SK-N-SH treated with all-trans-retinoic acid at 6 μM for 48 hours (cell line): ENCODE measurements at regions not wholly inside any gene's neighbourhood (a gene's known extent, or its start where the extent isn't known, plus 50 kb on each side); places are given as distances from the start of the nearest gene placed in this dataset.

ENCODE experiments used
- OSR1 ChIP-seq: fragments of 250-450 bp; sonication (Bioruptor Pico); IDR thresholded peaks from 2 replicates; pipeline ENCODE4 v1.8.0; 2022; ENCODE audit warnings: moderate library complexity, mild to moderate bottlenecking, inconsistent platforms
- PPARA ChIP-seq: fragments of 250-450 bp; sonication (Bioruptor Pico); IDR thresholded peaks from 2 replicates; pipeline ENCODE4 v1.5.0; 2020; ENCODE audit warnings: mild to moderate bottlenecking, borderline replicate concordance
- RARB ChIP-seq: fragments of 250-450 bp; sonication (Bioruptor Pico); IDR thresholded peaks from 2 replicates; pipeline ENCODE4 v1.8.0; 2021; ENCODE audit warnings: mild to moderate bottlenecking, moderate library complexity
- TCF4 ChIP-seq: fragments of 250-450 bp; sonication (Bioruptor Pico); IDR thresholded peaks from 2 replicates; pipeline ENCODE4 v1.8.0; 2021; ENCODE audit warnings: mild to moderate bottlenecking, moderate library complexity, borderline replicate concordance
- TOX ChIP-seq: fragments of 250-450 bp; sonication (Bioruptor Pico); IDR thresholded peaks from 2 replicates; pipeline ENCODE4 v1.8.0; 2021; ENCODE audit warnings: mild to moderate bottlenecking, moderate library complexity, borderline replicate concordance
- ZC3H10 ChIP-seq: fragments of 250-450 bp; sonication (Bioruptor Pico); IDR thresholded peaks from 2 replicates; pipeline ENCODE4 v1.5.1; 2021; ENCODE audit warnings: mild to moderate bottlenecking, moderate library complexity
- ZFP3 ChIP-seq: fragments of 250-450 bp; sonication (Bioruptor Pico); IDR thresholded peaks from 2 replicates; pipeline ENCODE4 v1.5.0; 2020; ENCODE audit warnings: mild to moderate bottlenecking, moderate library complexity
- ZFP30 ChIP-seq: fragments of 450-650 bp; formaldehyde crosslinking; IDR thresholded peaks from 2 replicates; pipeline ENCODE4 v1.5.0; 2022; ENCODE audit warnings: mild to moderate bottlenecking, moderate library complexity
- ZNF8 ChIP-seq: fragments of 450-650 bp; formaldehyde crosslinking; IDR thresholded peaks from 2 replicates; pipeline ENCODE4 v1.5.0; 2020; ENCODE audit warnings: mild to moderate bottlenecking, moderate library complexity
- TF ChIP-seq, protein P1 (sequence below): fragments of 250-450 bp; sonication (Bioruptor Pico); IDR thresholded peaks from 2 replicates; pipeline ENCODE4 v1.5.0; 2020; ENCODE audit warnings: mild to moderate bottlenecking, moderate library complexity
- TF ChIP-seq, protein P2 (sequence below): fragments of 250-450 bp; sonication (Bioruptor Pico); IDR thresholded peaks from 2 replicates; pipeline ENCODE4 v1.8.0; 2020; ENCODE audit warnings: mild to moderate bottlenecking, moderate library complexity, borderline replicate concordance
- TF ChIP-seq, protein P3 (sequence below): fragments of 250-450 bp; sonication (Bioruptor Pico); IDR thresholded peaks from 2 replicates; pipeline ENCODE4 v1.8.0; 2021; ENCODE audit warnings: low read depth, mild to moderate bottlenecking, moderate library complexity, borderline replicate concordance
- TF ChIP-seq, protein P4 (sequence below): fragments of 250-450 bp; sonication (Bioruptor Pico); IDR thresholded peaks from 2 replicates; pipeline ENCODE4 v1.5.1; 2020; ENCODE audit warnings: low read depth, mild to moderate bottlenecking, moderate library complexity

DNA sequence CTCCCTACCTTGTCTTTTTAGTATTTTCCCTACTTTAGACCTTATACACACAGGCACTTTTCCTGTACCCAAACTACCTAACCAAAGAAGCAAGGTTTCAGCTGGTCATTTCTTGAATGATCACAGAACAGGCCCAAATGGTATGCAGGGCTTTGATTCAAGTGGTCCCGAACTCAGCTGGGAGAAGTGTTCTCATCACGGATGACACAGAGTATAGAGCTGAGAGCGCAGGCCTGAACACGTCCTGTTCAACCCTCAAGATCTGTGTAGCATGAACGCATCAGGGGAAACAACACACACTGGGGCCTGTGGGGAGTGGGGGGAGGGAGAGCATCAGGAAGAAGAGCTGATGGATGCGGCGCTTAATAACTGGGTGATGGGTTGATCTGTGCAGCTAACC lies 318.2 kb downstream of the SFMBT2 start:
- TF ChIP-seq ZFP30 (CRISPR knock-in tag) (no peak), TCF4 (CRISPR knock-in tag) (no peak), TOX (no peak), ZFP3 (CRISPR knock-in tag) (no peak), ZNF8 (CRISPR knock-in tag) (no peak), OSR1 (CRISPR knock-in tag) (no peak), ZC3H10 (CRISPR knock-in tag) (no peak), RARB (CRISPR knock-in tag) (no peak), PPARA (no peak)
- TF ChIP-seq, protein P1, sequence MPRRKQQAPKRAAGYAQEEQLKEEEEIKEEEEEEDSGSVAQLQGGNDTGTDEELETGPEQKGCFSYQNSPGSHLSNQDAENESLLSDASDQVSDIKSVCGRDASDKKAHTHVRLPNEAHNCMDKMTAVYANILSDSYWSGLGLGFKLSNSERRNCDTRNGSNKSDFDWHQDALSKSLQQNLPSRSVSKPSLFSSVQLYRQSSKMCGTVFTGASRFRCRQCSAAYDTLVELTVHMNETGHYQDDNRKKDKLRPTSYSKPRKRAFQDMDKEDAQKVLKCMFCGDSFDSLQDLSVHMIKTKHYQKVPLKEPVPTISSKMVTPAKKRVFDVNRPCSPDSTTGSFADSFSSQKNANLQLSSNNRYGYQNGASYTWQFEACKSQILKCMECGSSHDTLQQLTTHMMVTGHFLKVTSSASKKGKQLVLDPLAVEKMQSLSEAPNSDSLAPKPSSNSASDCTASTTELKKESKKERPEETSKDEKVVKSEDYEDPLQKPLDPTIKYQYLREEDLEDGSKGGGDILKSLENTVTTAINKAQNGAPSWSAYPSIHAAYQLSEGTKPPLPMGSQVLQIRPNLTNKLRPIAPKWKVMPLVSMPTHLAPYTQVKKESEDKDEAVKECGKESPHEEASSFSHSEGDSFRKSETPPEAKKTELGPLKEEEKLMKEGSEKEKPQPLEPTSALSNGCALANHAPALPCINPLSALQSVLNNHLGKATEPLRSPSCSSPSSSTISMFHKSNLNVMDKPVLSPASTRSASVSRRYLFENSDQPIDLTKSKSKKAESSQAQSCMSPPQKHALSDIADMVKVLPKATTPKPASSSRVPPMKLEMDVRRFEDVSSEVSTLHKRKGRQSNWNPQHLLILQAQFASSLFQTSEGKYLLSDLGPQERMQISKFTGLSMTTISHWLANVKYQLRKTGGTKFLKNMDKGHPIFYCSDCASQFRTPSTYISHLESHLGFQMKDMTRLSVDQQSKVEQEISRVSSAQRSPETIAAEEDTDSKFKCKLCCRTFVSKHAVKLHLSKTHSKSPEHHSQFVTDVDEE (CRISPR knock-in tag) = no peak
- TF ChIP-seq, protein P2, sequence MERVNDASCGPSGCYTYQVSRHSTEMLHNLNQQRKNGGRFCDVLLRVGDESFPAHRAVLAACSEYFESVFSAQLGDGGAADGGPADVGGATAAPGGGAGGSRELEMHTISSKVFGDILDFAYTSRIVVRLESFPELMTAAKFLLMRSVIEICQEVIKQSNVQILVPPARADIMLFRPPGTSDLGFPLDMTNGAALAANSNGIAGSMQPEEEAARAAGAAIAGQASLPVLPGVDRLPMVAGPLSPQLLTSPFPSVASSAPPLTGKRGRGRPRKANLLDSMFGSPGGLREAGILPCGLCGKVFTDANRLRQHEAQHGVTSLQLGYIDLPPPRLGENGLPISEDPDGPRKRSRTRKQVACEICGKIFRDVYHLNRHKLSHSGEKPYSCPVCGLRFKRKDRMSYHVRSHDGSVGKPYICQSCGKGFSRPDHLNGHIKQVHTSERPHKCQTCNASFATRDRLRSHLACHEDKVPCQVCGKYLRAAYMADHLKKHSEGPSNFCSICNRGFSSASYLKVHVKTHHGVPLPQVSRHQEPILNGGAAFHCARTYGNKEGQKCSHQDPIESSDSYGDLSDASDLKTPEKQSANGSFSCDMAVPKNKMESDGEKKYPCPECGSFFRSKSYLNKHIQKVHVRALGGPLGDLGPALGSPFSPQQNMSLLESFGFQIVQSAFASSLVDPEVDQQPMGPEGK = no peak
- TF ChIP-seq, protein P3, sequence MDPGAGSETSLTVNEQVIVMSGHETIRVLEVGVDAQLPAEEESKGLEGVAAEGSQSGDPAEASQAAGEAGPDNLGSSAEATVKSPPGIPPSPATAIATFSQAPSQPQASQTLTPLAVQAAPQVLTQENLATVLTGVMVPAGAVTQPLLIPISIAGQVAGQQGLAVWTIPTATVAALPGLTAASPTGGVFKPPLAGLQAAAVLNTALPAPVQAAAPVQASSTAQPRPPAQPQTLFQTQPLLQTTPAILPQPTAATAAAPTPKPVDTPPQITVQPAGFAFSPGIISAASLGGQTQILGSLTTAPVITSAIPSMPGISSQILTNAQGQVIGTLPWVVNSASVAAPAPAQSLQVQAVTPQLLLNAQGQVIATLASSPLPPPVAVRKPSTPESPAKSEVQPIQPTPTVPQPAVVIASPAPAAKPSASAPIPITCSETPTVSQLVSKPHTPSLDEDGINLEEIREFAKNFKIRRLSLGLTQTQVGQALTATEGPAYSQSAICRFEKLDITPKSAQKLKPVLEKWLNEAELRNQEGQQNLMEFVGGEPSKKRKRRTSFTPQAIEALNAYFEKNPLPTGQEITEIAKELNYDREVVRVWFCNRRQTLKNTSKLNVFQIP (CRISPR knock-in tag) = no peak
- TF ChIP-seq, protein P4, sequence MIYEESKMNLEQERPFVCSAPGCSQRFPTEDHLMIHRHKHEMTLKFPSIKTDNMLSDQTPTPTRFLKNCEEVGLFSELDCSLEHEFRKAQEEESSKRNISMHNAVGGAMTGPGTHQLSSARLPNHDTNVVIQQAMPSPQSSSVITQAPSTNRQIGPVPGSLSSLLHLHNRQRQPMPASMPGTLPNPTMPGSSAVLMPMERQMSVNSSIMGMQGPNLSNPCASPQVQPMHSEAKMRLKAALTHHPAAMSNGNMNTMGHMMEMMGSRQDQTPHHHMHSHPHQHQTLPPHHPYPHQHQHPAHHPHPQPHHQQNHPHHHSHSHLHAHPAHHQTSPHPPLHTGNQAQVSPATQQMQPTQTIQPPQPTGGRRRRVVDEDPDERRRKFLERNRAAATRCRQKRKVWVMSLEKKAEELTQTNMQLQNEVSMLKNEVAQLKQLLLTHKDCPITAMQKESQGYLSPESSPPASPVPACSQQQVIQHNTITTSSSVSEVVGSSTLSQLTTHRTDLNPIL = no peak
